ENCODE measurements at regions not wholly inside any gene's neighbourhood (a gene's known extent, or its start where the extent isn't known, plus 50 kb on each side); places are given as distances from the start of the nearest gene placed in this dataset.
A peak's percentile ranks its signal among the peaks of the same experiment; 100 is the strongest.
"Not testable (repeated sequence)": the region's sequence is repeated elsewhere in the genome, so short reads cannot be mapped to it uniquely, and the experiment has no call there.

DNA sequence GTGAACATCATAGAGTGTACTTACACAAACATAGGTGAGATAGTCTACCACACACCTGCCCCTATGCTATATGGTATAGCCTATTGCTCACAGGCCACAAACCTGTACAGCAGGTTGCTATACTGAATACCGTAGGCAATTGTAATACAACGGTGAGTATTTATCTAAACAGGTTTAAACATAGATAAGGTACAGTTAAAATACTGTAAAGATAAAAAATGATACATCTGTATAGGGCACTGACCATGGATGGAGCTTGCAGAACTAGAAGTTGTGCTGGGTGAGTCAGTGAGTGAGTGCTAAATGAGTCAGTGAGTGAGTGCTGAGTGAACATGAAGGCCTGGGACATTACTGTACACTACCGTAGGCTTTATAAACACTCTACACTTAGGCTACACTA lies 267.0 kb upstream of the HS6ST1 start:
- no peak for DNase-seq

DNA sequence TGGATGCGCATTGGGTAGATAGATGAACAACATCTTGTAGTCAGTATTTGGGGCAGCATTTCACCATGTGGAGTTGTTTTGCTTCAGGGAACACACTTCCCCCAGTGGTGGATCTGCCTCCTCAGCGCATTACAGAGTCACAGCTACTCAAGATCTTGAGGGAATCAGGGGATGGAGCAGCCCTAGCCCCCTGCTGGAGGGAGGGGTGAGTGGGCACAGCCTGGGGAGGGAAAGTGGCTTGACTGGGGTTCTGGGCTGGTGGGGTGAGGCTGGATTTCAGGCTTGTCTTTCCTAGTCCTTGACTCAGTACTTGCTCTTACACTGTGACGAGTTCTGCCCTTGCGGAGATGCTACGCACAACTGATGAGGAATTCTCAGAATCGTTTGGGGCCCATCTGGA lies 271.0 kb upstream of the HS6ST1 start:
- DNase-seq, result no peak

DNA sequence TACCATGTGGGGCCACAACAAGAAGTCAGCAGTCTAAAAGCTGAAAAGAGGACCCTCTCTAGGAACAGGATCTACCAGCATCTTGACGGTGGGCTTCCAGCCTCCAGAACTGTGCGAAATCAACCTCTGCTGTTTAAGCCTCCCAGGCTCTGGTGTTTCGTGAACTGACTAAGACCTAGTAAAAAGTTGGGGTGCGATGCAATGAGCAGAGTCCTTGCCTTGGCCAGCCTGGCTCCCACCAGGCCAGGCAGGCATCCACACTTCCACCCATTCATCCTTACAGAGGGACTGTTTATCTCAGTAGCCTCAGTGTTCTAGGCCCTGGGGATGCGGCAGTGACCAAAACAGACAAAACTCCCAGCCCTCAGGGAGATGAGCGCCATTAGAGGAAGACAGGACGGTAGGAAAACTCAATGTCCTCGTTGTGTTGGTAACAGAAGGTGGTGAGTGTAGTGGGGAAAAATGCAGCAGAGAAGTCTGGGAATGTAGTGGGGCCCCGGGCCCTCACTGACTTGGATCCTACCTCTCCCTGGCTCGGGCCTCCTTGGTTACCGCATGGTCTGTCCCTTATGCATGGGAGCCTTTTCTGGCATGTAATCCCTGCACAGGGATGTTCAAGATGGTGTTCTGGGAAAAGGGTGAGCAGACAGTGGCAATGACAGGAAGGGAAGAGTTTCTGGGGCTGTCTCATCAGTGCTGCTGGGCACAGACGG lies 271.8 kb upstream of the HS6ST1 start:
- DNase-seq, result no peak

DNA sequence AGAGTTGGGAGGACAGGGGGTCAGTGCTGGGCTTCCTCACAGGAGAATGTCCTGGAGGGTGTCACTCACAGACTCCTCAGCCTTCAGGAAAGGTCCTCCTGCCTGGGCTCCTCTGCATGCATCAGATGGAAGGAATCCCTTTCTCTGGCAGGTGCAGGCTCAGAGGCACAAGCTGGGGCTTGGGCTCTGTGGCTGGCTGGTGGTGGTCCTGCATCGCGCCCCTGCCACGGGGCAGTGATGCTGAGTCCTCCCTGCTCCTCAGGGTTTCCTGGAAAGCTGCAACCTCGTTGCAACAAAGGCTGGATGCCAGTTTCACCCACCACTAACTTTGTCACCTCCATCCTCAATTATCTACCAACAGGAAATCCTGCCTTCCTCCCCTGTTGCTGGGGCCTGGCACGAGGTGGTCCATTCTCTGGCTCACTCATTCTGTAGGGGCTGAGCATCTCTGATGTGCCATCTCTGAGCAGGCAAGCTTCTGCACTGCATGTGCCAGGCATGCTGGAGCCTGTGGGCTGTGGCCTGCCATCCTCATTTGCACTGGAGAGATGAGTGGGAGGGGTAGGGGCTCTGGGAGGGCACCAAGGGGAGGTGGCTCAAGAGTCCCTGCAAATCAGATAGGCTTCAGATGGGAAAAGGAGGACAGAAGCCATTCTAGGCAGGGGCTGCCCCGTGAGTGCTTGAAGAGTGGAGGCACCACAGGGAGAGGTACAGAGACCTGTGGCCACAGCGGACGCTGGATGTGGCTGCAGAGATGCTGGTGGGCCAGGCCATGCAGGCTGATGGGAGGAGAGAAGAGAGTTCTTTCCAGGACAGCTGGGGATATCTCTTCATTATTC lies 272.6 kb upstream of the HS6ST1 start:
- no peak for DNase-seq

DNA sequence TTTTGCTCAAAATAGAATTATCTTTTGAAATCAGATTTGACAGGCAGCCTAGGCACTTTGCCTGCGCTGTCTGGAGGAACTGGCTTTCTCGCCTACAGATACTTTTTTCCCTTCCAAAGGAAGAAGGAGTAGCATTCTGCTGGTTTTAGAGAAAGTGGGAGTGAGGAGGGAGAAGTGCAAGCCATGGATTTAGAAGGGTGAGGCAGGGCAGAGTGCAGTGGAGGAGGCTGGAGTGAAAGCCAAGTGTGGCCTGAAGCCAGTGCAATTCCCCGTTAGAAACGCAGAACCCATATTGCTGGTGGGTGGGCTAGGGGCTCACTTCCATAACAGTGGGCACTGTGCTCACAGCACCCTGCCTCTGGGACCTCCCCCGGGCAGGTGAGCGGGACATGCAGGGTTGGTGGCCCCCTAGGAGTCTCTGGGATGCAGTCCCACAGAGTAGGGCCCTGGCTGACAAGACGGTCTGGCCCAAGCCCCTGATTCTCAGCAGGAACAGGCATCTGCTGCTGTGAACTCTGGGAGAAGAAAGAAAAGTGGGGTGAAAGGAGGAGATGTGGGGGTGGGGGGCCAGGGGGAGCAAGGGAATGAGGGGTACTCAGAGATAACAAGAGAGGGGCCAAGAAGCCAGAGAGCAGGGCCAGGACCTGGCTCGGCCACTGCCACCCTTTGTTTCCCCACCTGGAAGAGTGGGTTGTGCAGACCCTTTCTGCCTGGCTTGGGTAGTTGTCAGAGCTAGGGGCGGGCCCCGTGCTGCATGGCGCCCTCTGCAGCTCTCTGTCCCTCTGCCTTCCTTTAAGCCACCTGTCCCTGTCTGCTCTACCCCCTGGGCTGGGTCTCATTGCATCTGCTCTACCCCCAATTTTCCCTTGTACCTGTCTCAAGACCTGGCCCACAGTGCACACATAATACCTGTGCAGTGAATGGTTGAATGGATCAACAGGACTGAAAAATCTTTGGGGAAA lies 273.5 kb upstream of the HS6ST1 start:
- no peak for DNase-seq

DNA sequence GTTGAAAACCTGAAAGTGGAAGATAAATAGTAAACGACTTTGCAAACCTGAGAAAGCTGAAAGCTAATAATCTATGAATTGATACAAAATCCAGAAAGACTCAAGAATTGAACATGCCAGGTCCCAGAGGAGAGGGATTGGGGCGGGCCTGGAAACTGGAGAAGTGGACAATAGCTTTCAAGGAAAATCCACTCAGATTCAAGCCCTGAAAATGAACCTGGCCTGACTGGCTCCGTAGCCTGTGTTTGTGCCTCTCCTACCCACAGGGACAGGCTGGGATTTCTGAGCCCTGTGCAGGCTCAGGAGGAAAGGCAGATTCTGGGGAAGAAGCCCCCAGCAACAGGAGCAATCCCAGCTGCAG lies 274.8 kb upstream of the HS6ST1 start:
- DNase-seq, result no peak

DNA sequence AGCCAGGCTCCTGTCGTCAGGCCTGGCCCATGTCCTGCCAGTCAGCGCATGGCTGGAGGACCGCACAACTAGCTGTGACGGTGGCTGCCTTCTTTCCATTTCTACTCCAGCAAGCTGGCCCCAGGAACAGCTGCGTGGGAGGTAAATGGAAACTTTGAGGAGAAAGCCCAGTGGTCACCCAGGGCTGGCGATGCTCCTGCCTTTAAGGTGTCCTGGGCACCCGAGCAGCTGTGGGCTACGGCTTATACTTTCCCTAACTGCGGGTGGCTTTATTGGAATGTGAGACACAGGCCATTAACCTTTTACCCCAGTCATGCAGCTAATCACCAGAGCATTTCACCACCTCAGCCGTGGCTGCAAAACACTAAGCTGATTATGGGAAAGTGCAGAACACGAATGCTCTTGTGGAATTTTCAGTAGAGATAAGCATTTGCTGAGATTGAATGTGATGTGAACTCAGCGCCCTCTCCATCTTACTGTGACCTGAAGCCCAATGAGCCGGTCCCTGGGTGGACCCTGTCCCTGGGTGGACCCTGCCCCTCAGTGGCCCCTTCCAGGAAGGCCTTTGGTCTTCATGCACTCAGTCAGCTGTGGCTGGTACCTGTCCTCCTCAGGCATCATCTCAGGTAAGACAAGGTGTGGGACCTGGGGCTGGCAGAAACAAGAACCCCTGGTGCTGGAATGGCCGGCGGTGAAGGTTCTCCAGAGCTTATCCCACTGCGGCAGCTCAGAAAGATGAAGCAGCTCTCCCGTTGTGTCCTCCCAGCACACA lies 275.4 kb upstream of the HS6ST1 start:
- no peak for DNase-seq

DNA sequence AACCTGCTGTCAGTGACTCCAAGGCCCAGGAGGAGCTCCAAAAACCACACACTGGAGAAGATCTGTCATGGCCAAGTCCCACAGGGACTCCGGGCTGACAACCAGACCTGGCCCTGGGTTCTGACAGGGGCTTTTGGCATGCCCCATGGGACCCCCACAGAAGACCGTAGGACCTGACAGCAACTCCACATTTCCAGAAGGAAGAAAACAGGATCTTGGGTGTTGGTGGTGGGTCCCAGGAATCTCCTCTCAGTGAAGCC lies 275.9 kb upstream of the HS6ST1 start:
- DNase-seq, result no peak

DNA sequence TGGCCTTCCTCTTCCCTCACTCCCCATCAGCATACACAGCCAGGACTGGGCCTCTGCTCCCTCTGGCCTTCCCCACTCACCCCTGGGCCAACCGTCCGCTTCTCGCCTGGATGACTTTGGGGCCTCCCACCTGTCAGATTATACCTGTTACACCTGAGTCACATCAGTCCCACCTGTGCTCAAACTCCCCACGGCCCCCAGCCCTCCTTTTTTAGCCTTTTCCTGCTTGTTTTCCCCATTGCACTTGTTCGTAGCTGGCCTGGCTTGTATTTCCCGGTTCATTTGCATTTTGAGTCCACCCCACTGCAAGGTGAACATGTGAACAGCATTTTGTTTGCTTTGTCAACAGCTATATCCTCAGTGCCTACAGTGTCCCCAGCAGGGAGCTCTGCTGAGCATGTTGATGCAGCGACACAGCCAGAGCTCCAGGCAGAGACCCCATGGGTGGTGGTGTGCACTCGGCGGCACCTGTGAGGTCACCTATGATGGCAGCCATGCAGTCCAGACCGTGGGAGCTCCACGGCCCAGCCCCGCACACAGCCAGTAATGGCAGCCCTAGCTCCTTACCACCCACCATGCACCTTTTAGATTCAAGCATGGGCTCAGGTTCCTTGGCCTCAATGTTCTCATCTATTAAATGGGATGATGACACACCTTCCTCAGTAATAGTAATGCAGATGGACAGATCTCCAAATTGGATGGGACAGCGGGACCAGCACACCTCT lies 276.4 kb upstream of the HS6ST1 start:
- peak; percentile 69 for DNase-seq

DNA sequence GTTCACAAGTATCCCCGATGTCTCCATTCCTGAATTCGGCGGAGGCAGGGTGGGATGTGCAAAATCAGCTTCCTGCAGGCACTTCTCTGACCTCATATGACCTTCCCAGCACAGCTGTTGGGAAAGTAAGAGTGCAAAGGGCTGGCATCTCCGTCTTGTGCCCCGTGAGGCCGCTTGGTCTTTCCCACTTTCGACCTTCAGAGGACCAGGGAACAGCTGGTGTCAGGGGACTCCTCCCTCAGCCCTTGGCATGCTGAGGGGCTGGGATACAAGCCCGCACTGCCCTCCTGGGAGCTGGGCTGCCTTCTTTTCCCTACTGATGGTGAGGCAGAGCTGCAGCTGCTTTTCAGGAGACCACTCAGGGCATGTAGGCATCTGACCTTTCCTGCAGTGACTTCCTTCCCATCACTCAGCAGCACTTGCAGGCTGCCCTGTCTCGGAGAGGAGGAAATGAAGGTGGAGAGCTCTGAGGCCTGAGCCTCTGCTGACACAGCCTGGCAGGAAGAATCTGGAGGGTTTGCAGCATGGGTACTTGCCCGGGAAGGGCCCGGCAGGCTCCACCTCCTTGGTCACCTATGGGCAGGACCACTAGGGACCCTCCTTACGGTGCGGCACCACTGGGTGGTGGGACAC lies 277.2 kb upstream of the HS6ST1 start:
- DNase-seq, result no peak

DNA sequence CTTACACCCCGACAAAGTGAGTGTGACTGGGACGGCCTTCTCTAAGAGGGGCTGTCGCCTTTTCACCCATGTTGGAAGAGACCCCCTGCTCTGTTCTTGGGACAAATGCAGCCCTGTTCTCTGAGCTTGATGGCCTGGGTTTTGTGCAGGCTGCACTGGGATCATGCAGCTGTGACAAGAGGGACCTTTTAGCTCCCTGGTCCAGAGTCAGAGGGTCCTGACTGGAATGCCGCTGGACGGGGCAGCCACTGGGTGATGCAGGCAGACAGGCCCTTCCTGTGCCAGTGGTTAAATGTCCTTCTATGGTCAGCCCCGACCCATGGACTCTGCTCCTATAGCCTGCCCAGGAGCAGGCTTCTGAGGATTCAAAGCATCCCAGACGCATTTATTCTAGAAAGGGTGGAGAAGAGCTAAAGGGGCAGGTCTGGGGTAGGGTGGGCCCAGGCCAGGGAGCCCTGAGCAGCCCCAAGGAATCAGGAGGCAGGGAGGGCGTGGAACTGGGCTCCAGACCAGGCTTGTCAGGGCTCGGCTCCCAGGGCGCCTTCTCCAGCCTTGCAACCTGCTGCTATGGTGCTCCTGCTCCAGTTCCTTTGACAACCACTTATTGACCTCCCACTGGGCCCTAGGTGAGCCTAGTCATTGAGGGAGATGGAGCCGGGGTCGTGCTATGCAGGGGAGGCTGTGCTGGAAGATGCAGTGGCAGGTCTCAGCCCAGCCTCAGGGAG lies 277.9 kb upstream of the HS6ST1 start:
- no peak for DNase-seq

DNA sequence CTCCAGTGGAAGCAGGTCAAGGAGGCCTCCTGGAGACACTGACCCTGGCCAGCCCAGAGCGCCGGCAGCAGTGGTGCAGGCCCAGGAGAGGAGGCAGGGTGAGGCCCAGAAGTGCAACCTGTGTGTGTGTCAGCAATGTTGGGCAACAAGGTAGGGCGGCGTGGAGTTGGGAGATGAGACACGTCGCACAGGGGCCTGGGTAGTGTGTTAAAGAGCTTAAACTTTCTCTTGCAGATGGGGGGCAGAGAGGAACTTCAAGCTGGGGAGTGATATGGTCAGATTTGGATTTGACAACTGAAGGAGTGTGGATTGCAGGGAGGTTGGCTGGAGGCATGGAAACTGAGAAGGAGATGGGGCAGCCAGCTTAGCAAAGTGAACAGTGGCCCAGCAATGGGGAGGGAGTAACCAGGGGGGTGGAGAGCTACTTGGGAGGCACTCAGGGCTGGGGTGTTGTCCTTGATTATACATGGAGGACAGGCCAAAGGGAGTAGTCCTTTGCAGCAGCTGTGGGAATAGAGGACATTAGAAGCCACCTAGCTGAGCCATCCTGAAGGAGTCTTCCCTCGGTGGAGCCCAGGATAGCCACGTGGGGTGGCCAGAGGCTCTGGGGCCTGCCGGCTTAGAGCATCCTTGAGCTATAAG lies 278.6 kb upstream of the HS6ST1 start:
- no peak for DNase-seq

DNA sequence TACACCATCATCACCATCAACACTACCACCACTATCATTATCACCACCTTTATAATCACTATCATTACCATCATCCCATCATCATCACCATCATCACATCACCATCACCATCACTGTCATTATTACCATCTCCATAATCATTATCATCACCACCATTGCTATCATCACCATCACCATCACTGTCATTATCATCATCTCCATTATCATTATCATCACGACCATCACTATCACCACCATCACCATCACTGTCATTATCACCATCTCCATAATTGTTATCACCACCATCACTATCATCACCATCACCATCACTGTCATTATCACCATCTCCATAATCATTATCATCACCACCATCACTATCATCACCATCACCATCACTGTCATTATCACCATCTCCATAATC lies 279.6 kb upstream of the HS6ST1 start:
- DNase-seq, result not testable (repeated sequence)

DNA sequence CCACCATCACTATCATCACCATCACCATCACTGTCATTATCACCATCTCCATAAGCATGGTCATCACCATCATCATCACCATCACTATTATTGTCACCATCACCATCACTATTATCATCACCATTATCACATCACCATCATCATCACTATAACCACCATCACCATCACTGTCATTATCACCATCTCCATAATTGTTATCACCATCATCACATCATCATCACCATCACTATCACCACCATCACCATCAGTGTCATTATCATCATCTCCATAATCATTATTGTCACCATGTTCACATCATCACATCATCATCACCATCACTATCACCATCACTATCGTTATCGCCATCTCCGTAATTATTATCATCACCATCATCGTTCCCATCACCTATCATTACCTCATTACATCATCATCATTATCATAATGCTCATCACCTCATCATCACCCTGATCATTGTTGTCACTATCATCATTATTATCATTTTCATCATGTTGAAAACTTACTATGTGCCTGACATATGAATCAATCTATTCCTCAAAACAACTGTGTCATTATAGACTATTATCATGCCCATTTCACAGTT lies 280.3 kb upstream of the HS6ST1 start:
- no peak for DNase-seq

DNA sequence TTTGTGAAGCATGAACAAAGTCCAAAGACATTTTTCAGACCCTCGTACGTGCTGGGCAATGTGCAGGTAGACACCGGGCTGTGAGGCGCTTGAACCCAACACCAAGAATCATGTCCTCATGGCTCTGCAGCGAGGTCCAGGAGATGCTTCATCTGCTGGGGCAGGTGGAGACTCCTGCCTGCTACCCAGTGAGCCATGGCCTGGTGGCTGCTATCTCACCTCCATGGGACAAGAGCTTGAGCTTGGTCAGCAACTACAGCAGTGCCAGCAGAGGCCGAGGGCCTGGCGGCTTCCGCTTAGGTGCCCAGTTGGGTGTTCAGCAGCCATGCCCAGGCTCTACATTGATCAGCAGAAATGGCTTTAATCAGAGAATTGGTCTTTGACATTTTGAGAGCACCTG lies 281.0 kb upstream of the HS6ST1 start:
- no peak for DNase-seq

DNA sequence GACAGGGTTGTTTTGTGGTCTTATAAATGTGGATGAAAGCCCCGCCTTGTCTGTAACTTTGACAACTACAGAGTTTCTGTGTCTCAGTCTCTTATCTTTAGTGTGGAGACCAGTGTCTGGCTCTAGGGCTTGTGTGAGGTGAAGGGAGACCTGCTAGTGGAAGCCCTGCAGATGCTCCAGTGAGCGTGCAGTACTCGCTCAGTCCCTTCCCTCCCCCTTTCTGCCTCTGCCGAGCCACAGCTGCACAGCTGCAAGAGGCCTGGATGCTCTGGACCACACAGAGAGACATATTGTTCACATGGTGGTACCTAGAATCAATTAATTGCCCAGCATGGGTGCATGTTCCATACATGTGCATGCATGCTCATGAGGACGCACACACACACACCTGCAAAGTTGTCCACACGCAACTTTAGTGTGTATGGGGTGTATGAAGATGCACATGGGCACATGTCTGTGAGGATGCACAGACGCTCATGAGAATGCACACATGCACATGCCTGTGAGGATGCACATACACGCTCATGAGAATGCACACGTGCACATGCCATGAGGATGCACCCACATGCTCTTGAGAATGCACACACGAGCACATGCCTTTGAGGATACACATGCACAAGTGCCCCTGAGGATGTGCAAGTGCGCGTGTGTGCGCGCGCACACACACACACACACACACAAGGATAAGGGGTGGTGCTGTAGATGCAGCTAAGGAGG lies 282.1 kb upstream of the HS6ST1 start:
- no peak for DNase-seq

DNA sequence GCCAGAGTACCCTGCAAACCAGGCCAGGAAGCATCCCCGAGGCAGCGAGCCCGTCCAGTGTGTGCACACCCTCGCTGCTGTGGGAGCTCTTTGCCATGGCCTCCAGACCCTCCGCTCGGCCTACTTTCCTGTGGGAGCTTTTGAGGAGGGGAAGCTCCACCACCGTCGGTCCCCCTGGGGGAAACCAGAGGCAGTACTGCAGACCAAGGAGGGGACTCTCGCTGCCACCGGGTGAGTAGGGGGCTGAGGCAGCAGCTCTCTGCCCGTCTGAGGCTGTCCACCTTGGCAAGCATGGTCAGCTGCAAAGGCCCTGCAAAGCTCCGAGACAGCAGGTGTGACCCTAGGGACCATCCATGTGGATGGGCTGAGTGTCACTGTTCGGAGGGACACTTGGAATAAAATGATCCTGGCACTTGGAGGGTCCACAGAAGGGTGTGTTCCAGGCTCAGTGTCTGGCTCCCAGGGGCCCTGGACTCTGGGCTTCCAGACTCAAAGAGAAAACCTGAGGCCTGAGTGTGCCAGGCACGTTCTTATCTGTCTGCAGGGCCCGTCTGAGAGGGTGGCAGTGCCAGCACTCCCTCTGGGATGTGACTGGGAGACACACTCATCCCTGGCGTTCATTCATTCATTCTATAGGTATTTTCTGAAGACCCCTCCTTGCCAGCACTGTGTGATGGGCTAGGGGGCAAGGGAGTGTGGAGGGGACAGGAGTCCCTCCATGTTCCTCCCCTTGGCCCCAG lies 282.8 kb upstream of the HS6ST1 start:
- no peak for DNase-seq

DNA sequence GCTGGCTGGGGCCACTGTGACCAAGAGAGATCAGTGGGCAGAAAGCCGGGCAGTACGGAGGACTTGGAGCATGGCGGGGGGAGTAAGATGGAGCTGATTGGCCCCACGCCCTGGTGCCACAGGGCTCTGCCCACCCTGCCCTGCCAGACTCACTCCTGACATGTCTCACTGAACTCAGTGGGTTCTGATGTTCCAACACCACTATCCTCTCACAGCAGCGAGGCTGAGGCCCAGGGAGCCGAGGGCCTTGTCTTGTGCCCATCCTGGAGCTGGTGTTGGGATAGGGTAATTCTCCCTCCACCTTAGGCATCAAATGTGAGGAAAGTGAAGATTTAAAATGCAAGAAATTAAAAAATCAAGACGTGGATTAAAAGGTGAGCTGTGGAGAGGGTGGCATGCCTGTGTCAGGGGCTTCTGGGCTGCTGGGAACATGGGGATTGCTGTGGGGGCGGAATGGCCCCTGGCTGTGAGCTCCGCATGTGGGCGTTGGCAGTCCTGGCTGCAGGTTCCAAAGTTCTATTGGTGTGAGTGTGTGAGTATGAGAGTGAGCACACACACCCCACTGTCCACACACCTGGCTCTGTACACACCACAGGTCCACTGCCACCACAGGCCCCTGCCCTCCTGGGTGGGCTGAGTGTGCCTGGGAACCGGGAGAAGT lies 283.5 kb upstream of the HS6ST1 start:
- DNase-seq, result no peak

All from NCI-H510A treated with DMSO at 0.1 percent for 48 hours (cell line).